ENCODE measurements at regions not wholly inside any gene's neighbourhood (a gene's known extent, or its start where the extent isn't known, plus 50 kb on each side); places are given as distances from the start of the nearest gene placed in this dataset.
"Not testable (repeated sequence)": the region's sequence is repeated elsewhere in the genome, so short reads cannot be mapped to it uniquely, and the experiment has no call there.

DNA sequence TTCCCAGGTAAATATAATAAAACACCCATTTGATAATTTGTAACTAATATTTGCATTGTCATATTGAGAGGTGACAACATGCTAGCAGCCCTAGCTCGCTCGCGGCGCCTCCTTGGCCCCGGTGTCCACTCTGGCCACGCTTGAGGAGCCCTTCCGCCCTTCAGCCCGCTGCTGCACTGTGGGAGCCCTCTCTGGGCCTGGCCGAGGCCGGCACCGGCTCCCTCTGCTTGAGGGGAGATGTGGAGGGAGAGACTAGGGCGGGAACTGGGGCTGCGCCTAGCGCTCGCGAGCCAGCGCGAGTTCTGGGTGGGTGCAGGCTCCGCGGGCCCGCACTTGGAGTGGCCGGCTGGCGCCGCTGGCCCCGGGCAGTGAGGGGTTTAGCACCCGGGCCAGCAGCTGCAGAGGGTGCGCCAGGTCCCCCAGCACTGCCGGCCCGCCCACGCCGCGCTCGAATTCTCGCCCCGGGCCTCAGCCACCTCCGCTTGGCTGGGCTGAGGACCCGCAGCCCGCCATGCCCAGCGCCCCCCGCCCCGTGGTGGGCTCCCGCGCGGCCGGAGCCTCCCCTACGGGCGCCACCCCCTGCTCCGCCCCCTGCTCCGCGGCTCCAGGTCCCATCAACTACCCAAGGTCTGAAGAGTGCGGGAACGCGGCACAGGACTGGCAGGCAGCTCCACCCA lies 594.4 kb downstream of the SLITRK6 start:
- no peak for DNase-seq (ENCODE audit: low spot score)

DNA sequence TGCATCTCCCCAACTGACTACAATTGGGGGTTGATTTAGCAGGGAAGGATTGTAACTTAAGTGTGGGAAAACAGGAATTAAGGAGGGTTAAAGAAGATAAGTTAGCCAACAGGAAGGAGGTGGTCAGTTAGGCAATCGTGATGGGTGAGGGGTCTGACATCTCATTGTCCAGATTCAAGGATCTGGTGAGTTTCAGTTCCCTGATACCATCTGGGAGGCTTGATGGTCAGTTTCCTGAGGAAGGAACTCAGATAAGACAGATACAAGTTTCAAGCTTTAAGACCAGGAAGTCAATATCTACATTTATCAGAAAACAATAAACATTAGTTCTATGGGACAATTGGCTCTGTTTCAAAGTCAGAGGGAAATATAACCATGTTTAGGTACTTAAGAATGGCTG lies 601.8 kb downstream of the SLITRK6 start:
- no peak for DNase-seq (ENCODE audit: low spot score)

DNA sequence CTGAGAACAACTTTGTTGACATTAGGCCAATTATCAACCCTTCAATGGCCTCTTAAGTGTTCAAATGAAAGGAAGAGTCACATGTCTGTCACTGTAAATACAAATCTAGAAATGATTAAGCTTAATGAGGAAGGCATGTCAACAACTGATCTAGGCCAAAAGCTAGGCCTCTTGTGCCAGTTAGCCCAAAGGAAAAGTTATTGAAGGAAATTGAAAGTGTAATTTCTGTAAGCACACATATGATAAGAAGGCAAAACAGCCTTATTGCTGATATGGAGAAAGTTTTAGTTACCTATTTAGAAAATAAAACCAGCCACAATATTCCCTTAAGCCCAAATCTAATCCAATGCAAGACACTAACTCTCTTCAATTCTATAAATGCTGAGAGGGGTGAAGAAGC lies 604.7 kb downstream of the SLITRK6 start:
- no peak for DNase-seq (ENCODE audit: low spot score)

DNA sequence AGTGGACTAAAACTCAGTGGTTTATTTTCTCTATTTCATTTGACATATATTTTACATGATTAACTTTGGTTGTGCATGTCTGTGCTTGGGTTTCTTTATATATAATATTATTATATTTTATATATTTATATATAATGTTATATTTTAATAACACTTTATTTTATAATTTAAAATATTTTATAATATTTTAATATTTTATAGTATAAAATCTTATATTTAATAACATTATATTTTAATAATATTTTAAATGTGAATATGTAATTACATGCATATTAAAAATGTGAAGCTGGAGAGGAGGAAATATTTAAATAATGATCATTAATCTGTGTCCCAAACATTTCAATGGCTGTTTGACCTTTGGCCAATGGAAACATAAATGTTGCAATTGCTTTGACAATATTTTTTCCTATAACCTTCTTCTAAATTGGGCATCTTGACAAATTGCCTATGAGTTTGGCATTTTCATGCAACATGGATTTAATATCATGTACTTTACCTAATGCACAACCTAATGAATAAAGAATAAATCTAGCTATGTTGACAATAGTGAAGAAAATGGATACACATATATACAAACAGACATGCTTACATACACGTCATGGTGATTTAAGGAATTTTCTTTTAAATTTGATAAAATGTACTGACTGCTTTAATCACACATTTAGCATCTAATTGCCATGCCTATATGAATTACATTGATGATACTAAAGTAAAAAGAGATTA lies 607.1 kb downstream of the SLITRK6 start:
- DNase-seq (ENCODE audit: low spot score): no peak

DNA sequence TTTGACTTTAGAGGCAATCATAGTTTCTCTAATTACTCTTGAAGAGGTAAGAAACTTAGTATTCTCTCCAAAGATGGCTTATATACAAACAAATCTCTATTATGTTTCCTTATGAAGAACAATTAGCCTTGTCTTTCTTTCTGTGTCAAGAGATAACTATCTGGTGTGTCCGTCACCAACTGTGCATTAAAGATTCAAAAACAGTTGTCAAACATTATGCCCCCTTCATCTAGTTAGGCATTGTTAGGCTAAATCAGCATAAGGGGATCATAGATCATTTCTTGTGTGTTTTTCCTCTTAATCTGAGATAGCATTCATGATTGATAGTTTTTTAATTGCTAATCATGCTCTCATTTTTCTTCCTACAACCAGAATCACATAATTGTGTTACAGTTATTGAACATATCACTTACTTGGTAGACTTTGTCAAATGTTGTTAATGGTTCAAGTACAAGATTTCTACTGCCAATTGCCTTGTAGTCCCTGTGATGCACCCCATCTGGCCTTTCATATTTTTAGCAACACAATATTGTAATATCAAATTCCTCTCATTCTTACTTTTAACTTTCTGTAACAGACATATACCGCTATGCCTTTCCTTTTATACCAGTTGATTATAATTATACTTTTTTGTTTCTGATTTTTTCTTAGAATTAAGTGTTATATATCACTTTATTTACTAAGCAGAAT lies 612.7 kb downstream of the SLITRK6 start:
- DNase-seq (ENCODE audit: low spot score): no peak

DNA sequence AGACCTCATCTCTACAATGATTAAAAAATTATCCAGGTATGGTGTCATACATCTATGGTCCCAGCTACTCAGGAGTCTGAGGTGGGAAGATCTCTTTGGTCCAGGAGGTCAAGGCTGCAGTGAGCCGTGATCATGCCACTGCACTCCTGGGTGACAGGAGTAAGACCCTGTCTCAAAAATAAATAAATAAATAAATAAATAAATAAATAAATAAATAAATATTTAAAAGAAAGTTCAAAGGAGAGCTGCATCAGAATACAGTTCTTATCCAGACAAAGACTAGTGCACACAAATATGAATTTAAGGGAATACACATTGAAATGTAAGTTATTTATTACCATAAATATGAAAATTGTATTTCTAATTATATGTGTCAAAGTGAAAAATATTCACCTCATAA lies 624.9 kb downstream of the SLITRK6 start:
- no peak for DNase-seq (ENCODE audit: low spot score)

DNA sequence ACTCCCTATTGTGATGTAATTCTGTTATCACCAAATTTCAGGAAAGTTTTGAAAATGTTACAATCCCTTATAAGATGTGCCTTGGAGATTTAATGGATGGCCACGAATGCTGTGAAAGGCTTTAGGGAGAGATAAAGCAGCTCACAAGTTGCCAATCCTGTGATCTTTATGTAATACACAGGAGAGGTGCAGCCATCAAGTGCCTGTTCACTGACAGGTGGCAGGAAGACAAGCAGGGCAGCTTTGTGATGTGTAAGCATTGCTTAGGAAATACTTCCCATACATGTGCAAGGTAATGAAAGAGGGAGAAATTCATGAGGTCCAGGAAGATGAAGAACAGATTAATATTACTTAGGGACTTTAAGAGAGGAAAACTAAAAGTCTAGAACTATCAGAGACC lies 628.8 kb downstream of the SLITRK6 start:
- no peak for DNase-seq (ENCODE audit: low spot score)

DNA sequence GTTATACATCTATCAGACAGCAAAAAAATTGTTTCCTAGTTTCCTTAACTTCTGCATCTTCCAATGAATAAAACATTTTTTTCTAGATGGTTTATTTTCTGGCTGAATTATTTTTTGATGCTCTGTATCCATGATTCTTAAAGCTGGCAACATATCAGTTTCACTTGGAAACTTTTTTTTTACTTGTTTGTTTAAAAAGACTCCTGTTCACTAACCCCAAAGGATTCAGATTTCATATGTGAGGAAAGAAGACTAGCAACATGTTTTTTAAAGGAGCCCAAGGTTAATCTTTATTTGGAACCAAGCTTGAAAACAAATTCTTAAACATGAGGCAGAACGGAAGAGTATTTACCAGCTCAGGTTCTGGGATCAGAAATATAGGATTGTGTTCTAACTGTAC lies 632.3 kb downstream of the SLITRK6 start:
- DNase-seq (ENCODE audit: low spot score): no peak

DNA sequence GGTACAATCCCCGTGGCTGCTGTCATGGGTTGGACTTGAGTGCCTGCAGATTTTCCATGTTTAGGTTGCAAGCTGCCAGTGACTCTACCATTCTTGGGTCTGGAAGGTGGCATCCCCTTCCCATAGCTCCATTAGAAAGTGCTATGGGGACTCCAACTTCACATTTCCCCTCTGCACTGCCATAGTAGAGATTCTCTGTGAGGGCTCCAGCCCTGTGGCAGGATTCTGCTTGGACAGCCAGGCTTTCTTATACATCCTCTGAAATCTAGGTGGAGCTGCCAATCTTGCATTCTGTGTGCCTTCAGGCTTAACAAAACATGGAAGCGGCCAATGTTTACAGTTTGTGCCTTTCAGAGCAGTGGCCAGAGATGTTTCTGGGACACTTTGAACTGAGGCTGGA lies 636.2 kb downstream of the SLITRK6 start:
- no peak for DNase-seq (ENCODE audit: low spot score)

DNA sequence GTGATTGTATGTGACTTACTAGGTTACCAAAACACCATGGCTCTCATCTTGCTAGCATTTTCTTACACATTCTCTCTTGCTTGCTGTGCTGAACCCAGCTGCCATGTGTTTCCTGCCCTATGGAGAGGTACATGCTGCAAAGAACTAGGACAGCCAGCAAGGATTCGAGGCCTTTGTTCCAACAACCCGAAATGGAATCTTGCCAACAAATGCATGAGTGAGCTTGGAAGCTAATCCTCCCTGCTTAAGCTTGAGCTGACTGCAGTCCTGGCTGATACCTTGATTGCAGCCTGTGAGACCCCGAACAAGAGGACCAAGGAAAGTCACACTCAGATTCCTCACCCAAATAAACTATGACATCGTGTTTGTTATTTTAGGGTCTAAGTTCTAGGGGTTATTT lies 651.2 kb downstream of the SLITRK6 start:
- peak; percentile 42 for DNase-seq (ENCODE audit: low spot score)

DNA sequence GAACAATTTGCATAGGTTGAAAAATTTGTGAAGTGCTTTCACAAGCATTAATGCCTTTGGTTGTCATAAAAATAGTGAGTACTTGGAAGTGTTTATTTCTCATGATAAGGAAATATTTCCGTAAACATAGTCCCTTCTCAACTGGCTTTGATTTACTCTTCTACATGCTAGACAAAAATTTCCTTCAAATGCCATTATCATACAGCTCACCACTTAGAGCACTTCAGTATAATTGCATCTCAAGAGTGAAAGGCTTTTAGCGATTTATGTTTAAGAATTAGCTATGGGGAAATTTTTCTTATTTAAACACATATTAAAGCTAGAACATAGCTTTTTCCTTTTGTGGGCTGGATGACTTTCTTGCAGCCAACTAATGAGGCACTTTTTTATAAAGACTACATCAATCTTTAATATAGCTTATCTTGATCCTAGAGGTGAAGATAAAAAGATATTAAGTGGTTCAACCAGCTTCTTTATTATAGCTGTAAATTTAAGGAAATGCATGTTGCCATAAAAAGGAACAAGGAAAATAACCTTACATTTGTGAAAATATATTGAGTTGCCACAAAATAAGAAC lies 656.8 kb downstream of the SLITRK6 start:
- no peak for DNase-seq (ENCODE audit: low spot score)

DNA sequence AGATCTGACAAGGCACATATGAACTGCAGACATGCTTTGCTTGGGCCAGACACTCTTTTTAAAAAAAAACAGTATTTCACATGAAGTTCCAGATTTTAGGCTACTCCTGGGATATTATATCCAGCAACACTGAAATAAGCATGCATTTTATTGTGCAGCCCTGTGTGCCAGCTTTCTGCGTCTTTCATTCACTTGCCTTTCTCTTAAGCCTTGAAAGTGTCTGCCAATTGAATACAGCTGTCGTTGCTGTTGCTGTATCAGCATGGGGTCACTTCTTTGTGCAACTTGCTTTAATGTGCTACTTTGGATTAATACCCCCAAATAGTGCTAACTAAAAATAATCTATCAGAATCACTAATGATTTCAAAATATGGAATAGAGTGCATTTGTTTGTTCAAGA lies 657.8 kb downstream of the SLITRK6 start:
- no peak for DNase-seq (ENCODE audit: low spot score)

DNA sequence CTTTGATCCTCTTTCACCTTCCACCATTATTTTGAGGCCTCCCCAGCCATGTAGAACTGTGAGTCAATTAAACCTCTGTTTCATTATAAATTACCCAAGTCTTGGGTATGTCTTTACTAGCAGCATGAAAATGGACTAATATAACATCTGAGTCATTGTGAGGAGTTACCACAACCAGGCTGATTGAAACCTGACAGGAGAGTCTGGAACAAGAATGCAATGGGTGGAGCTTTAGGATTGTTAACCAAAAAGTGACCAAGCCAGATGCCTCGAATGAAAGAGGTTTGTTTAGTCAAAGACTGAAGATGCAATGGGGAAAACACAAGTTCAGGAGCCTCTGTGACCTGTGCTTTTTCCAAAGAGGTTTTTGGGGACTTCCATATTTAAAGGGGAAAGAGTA lies 659.0 kb downstream of the SLITRK6 start:
- DNase-seq (ENCODE audit: low spot score): no peak

DNA sequence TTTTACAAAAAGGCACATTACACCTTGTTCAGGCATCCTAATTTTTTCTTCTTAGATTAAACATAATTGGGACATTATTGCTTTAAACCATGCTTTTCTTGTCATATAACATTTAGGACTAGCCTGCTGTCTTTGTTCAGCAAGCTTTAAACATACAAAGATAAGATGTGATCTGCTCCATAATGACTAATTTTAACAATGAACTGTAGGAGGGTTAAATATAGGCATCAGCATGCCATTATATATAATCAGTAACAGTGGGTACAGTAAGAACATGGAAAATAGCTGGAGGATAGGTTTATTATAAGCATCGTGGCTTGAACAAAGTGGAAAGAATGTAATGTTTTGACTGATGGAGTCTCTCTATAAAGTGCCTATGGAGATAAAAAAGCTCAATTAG lies 661.7 kb downstream of the SLITRK6 start:
- DNase-seq (ENCODE audit: low spot score): no peak

DNA sequence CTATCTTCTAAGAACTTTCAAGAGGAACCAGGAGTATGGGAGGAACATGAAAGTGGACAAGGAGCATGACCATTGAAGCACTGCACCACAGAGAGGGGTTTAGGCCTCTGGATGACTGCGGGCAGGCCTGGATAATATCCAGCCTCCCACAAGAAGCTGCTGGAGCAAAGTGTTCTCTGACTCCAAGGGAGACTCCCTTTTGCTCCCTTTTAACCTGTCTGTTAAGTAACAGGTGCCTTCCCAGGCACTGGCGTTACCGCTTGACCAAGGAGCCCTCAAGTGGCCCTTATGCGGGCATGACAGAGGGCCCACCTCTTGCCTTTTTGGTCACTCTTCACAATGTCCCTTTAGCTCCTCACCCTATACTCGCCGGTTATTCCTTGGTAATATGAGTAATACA lies 666.2 kb downstream of the SLITRK6 start:
- DNase-seq (ENCODE audit: low spot score): no peak

DNA sequence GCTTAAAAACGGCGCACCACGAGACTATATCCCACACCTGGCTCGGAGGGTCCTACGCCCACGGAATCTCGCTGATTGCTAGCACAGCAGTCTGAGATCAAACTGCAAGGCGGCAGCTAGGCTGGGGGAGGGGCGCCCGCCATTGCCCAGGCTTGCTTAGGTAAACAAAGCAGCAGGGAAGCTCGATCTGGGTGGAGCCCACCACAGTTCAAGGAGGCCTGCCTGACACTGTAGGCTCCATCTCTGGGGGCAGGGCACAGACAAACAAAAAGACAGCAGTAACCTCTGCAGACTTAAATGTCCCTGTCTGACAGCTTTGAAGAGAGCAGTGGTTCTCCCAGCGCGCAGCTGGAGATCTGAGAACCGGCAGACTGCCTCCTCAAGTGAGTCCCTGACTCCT lies 675.7 kb downstream of the SLITRK6 start:
- not testable (repeated sequence) for DNase-seq (ENCODE audit: low spot score)

DNA sequence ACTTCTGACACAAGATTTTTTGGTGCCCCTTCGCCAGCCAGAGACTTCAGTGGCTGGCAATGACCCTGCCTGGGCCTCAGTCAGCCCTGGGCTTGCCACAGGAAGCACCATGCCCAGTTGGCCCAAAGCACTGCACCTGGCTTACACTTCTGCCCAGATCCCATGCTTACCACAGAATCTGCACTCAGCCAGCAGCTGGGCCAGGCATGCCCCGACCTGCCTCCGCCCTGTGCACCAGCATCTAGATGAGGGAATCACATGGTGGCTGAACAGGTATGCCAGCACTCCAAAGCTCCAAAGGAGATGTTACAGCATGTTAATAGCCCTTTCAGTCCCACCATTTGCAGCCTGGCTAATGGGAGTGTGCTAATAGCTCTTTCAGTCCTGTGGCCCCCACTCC lies 690.9 kb downstream of the SLITRK6 start:
- no peak for DNase-seq (ENCODE audit: low spot score)

DNA sequence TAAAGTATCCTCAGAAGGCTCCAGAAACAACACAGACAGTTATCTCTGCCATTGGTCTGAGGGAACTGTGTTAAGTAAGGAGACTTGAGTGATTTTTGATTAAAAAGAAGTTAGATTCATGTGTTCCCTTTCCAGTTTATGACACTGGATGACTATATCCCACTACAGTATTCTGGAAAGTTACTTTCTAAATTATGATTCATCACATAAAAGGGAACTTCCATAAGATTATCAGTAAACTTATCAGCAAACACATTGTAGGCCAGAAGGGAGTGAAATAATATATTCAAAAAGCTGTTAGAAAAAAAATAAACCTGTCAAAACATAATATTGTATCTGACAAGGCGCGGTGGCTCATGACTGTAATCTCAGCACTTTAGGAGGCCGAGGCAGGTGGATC lies 700.0 kb downstream of the SLITRK6 start:
- no peak for DNase-seq (ENCODE audit: low spot score)

DNA sequence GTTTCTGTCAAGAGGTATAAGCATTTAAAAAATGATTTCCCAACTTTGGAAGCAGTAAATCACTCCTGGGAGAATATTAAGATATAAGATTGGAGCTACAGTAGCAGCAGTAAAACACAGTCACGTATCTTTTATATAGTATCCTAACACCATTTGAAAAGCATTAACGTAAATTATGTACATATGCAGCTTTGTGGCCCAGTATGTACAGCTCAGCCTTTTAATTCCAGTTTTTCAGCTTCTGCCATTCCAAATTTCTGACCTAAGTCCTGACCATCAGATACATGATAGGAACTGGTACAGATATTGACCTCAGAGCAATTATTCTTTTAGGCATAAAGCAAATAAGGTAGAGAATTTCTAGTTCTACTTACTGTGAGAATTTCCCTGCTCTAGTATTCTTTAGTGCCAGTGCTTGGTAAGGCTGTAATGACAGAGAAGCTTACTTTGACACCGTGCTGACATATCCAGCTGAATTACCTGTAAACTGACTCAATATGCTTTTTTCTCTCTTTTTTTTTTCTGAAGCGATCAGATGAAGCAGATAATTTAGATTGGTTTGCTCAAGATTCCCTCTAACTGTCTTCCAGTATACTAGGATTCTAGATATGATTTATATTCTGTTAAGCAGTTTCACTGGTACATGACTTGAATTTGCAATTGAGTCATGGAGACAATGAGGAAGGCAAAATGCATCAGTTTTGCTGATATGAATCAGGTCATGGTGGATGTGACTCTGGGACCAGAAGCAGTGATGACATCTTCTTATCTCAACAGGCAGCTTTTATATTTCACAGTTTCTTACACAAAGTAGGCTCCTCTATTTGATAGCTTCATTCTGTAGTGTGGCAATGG lies 703.6 kb downstream of the SLITRK6 start:
- DNase-seq (ENCODE audit: low spot score): no peak

DNA sequence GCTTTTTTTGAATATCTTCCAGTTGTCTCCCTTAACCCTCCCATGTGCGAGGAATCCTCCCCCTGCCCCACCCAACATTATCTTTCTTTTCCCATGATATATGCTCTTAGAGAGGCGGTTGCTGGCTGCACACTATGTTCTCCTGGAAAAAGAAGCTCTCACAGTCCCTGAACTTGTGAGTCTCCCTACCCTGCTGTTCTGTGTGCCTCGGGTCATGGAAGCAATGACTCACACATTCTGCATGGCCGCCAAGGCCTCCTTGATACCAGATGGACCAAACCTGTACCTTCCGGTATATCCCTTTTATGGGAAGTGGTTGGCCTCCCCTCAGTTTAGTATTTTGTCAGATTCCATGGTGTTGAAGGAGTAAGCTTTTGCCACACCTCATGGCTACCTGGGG lies 705.4 kb downstream of the SLITRK6 start:
- DNase-seq (ENCODE audit: low spot score): no peak

DNA sequence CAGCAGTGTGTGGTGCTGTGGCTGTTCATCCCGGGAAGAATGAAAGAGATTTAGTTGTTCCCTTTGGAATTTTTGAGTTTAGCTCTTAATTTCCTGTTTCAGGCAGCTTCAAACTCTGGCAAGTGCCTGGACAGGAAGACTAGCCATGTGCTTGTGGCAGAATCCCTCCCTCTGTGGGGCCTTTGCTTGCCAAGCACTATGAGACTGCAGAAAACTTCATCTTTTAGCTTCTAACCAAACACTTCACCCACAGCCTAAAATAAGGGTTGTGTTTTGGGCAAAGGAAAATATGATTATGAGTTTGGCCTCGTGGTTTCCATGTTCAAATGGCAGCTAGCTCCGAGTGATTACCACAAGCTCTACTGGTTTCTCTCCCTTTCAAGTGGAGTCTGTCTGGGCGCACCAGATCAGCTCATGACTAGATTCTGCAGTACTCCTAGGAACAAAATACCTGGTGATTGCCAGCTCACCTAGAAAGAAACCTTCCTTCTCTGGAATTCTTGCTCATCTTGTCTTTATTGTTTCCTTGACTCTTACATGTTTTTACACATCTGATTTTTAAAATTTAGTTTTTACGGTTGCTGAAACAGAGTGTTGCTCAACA lies 707.5 kb downstream of the SLITRK6 start:
- no peak for DNase-seq (ENCODE audit: low spot score)

DNA sequence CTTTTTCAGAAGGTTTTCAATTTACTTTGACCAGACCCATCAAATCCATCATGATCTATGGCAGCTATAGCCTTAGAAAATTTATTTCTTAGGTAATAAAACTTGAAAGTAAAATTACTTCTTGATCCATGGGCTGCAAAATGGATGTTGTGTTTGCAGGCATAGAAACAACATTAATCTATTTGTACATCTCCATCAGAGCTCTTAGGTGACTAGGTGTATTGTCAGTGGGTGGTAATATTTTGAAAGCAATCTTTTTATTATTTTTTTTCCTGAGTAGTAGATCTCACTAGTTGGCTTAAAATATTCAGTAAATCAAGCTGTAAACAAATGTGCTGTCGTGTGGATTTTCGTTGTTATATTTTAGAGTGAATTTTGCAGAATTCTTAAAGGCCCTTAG lies 710.0 kb downstream of the SLITRK6 start:
- DNase-seq (ENCODE audit: low spot score): no peak
